Dedifferentiated amniotic fluid mesenchymal stem cell (primary cell): ENCODE measurements at regions not wholly inside any gene's neighbourhood (a gene's known extent, or its start where the extent isn't known, plus 50 kb on each side); places are given as distances from the start of the nearest gene placed in this dataset.
"Not testable (repeated sequence)": the region's sequence is repeated elsewhere in the genome, so short reads cannot be mapped to it uniquely, and the experiment has no call there.

Source experiments
- DNase-seq: peaks from one replicate; pipeline ENCODE4 v3.0.0-alpha.2; 2016; ENCODE audit errors: extremely low spot score

DNA sequence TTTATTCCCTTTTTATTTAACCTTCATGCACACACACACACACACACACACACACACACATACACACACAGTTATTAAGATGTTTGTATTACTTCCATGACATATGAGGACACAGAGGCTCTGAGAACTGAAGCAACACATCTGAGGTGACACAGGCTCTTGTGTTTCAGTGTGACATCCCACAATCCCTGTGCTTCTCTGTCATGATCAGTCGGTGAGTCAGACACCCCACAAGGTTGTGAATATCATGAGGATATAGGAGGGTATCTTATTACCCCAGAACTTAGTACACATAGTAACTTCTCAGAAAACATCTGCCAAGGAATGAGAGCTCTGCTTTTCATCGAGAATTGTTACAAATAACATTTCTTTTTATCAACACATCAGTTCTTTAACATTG, 459.3 kb downstream of the PLPP3 start:
- no peak for DNase-seq

DNA sequence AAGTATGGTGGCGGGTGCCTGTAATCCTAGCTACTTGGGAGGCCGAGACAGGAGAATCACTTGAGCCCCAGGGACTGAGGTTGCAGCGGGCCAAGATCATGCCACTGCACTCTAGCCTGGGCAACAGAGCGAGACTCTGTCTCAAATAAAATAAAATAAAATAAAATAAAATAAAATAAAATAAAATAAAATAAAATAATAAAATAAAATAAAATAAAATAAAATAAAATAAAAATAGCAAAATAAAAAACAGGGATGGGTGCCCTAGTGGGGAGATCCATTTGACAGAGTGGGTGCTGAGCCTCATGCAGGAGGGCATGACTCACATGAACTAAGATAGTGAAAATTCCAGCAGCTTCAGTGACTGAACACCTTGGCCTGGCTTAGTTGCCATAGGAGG, 460.7 kb downstream of the PLPP3 start:
- not testable (repeated sequence) for DNase-seq

DNA sequence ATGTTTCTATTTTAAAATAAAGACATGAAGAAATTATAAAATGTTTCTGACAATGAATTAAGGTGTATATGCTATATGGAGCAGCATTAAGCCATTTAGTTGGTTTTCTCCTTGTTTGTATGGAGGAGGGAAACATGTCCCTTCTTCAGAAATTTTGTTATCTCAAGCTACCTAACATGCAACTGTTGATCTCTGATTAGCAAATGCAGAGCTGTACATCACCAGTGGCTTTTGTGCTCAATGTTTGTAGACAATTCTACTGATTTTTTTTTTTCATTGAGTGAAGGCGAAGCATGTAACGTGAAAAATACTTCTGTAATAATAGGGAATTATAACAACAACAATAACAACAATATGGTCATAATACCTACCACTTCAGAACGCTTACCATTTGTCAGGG, 463.7 kb downstream of the PLPP3 start:
- no peak for DNase-seq

DNA sequence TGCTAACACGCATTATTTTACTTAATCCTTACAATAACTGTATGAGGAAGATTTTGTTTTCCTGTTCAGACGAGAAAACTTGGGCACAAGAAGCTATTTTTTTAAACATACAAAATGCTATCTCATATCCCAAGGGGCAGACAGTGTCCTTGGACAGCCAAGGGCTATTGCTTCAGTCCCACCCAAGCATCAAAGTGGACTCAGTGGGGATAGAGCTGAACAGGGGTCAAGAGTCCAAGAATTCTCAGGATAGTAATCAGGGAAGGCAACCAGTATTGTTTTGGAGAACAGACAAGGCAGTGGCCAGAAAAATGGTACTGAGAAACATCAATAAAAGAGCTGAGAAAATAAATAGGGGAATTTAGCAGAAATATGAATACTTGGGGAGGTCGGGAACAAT, 465.7 kb downstream of the PLPP3 start:
- DNase-seq = no peak

DNA sequence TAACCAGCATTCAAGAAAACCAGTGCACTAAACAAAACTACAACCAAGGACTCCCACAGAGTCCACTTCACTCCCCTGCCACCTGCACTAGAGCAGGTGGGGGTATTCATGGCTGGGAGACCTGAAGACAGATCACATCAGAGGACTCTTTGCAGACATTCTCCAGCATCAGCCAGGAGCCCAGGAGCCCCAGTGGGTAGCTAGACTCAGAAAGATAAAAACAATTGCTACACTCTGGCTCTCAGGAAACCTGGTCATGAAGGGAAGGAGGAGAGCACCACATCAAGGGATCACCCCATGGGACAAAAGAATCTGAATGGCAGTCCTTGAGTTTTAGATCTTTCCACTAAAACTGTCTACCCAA, 472.1 kb downstream of the PLPP3 start:
- no peak for DNase-seq

DNA sequence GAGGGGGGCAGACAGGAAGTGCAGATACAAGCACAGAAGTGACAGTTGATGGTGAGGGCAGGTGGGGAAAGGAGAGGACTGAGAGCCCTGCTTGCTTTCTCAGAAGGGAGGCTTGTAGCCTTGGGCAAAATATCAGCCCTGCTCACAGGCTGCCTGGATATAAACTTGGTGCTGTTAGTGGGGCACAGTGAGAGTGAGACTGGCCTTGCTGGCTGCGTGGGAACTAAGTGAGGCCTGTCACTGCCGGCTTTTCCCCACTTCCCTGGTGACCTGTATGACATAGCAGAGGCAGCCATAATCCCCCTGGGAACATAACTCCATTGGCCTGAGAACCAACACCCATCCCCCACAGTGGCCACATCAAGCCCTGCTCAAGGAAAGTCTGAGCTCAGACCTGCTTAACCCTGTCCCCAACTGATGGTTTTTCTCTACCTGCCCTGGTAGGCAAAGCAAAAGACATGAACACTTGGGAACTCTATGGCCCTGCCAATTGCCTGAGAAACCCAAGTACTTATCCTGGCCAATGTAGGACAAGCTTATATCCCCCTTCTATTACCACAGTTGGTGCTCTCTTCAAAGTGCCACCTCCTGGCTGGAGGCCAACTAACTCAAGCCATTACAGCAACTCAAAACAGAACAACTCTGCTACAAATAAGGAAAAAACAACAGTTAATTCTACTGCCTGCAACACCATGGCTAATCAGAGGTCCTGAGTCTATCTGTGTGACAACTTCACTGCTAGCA, 472.7 kb downstream of the PLPP3 start:
- DNase-seq = no peak

DNA sequence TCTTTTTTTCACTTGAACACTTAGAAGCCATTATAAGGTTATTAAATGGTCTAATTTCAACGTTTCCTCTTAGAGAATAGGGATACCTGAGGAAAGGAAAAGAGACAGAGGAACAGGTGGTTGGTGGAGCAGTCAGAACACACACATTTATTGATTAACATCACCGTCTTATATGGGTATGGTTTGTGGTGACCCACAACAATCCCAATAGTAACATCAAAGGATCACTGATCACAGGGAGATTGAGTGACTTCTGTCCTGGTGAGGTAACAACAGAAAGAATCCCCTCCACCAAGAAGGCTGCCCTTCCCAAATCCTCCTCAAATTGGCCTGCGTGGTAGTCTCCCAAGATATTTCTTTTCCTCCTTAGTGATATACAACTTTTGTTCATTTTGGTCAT, 474.0 kb downstream of the PLPP3 start:
- DNase-seq = no peak

DNA sequence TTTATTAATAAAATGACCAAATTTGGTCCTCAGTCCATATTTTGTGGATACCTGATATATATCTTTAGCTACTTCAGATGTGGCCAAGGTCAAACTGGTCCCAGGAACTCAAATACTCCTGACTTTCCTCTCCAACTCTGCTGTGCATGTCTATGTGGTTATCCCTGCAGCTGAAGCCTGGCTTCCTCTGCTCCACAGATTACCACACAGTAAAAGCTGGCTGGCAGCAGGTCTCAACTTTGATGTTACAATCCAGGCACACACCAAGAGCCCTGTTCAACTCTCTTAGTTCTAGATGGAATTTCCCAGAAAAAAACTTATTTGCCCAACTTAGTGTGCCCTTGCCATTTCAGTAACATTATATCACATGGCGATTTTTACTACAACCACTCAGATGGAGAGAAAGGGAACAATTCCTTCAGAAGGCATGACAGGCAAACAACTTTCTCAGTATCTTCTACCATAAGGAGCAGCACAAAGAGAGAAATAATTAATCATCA, 479.5 kb downstream of the PLPP3 start:
- no peak for DNase-seq

DNA sequence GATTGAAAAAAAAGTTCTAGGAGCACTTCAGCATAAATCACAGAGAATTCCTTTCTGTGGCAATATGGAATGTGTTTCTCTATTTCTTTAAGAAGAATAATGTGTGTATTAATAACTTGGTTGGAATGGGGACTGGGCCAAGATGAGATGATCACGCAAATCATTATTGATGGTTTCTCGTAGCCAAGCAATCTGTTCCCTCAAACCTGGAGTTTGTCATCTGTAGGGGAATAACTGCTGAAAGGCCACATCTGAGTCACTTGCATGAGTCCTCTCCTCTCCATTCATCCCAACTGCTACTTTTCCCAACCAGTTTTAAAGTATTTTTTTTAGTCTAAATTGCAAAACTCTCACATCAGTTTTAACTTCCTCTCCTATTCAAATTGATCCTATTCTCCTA, 480.4 kb downstream of the PLPP3 start:
- no peak for DNase-seq

DNA sequence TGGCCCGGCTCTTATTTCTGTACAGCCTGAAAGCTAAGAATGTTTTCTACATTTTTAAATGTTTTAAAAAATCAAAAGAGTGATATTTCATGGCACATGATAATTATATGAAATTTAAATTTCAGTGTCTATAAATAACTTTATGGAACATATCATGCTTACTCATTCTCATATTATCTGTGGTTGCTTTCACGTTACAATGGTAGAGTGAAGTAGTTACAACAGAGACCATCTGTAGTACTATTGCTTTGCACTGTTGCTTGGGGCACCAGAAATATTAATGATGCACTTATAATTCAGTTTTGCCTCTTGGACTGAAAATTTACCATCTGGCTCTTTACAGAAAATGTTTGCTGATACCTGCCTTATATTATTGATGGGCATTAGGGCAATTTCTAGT, 481.6 kb downstream of the PLPP3 start:
- DNase-seq = no peak

DNA sequence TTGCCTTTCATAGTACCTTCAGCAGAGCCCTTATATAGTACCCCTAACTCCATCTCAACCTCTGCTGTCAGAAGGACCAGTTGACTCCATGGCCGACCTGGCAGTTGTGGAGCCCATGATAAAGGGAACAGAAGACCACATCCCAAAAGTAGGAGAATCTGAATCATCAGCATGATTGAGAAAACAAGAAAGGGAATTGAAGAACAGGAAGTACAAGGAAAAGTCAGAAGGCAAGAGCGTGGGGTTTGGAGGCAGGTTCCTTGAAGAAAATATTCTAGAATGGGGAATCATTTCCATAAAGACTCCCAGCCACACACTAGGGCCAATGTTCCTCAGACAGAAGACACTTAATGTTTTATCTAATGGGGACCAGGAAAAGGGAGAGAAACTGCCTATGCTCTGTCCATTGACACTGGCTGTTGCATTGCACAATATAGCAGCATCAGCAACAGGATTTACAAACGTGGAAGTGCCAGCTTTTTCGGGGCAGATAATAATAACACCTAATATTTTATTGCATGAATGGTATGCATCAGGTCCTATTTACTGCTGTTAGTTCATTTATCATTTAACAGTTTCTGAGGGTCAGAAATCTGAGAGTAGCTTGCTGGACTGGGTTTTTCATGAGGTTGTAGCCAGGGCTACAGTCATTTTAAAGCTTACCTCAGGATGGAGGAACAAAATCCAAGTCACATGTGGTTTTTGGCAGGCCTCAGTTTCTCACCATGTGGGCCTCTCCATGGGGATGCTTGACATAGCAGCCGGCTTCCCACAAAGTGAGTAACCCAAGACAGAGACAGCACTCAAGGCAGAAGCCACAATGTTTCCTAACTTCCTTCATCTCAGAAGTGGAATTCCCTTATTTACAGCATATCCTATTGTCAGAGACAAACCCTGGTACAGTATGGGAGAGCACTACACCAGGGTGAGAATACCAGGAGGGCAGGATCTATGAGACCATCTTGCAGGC, 483.4 kb downstream of the PLPP3 start:
- DNase-seq = peak; percentile 45

DNA sequence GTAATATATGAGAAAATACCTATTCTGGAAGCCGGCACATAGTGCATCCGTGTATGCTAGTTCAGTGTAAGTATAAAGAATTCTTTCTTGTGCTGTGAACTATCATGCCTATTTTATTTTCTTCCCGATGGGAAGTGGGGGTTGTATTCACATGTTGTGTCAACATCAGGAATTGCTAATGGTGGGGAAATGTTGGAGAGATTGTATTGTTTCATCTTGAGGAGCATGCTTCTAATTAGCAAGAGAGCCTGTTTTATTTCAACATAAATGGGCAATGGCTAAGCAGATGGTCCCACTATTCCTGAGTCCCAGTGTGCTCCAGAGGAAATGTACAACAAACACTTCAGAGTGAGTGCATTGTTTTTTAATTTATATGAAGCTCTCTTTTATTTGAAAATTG, 485.2 kb downstream of the PLPP3 start:
- DNase-seq = no peak

DNA sequence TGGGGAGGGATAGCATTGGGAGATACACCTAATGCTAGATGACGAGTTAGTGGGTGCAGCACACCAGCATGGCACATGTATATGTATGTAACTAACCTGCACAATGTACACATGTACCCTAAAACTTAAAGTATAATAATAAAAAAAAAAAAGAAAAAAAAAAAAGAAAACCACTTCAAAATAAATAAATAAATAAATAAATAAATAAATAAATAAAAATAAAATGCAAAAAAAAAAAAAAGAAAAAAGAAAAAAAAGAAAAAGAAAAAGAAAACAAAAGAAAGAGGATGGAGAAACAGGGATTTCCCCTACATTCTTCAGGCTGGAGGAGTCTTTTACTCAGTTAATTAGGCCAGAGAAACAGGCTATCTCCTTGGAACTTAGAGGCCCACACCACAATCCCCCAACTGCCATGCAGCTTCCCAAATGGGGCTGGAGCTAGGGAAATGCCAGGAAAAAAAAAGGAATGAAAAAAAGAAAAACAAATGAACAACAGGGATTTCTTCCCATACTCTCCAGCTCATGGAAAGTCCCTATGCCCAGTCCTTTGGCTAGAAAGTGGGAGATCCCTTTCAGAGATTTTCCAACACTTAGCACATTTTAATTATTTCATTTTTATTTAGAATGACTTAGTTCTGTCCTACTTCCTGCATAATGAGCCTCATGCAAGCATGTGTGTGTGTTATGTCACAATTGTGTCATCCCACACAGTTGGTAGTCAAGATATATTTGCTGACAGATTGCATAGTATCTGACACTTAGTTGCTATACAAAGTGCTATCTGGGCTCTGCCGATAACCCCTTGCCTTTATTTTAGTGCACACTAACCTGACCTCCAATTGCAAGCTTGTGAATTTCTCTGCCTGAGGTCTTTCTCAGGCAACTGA, 486.4 kb downstream of the PLPP3 start:
- no peak for DNase-seq

DNA sequence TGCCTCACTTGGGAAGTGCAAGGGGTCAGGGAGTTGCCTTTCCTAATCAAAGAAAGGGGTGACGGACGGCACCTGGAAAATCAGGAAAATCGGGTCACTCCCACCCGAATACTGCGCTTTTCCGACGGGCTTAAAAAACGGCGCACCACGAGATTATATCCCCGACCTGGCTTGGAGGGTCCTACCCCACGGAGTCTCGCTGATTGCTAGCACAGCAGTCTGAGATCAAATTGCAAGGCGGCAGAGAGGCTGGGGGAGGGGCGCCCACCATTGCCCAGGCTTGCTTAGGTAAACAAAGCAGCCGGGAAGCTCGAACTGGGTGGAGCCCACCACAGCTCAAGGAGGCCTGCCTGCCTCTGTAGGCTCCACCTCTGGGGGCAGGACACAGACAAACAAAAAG, 489.5 kb downstream of the PLPP3 start:
- DNase-seq = not testable (repeated sequence)

DNA sequence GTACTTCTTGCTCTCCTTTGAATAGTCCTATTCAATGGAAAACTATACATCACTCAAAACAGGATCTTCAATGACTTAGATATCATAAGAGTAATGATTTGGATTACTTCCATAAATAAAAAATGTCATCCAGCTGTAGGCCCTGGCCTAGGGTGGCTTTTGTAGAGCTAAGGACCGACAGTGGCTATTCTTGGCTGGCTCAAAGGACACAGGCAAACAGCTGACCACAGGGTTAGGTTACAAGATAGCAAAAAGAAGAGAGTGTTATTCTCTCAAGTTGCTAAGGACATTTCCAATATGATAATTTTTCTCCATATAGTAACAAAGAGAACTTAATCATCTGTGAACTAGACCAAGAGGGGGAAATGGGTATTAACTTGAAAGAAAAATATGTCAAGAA, 495.1 kb downstream of the PLPP3 start:
- DNase-seq = no peak

DNA sequence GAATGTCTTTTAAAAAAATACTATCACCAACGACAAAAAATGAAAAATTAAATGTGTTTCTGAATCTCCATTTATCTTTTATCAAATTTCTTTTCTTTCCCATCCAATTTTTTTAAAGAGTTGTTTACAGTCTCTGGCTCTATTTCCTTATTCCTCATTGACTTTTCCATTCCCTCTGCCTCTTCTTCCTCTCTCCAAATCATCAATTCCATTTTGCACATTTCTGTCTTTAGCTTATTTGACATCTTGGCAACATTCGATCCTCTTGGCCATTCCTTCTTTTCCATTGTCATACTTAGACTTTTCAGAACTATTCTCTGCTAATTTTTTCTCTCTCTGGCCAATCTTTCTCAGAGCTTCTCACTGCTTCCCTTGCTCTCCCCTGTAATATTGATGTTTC, 497.6 kb downstream of the PLPP3 start:
- no peak for DNase-seq

DNA sequence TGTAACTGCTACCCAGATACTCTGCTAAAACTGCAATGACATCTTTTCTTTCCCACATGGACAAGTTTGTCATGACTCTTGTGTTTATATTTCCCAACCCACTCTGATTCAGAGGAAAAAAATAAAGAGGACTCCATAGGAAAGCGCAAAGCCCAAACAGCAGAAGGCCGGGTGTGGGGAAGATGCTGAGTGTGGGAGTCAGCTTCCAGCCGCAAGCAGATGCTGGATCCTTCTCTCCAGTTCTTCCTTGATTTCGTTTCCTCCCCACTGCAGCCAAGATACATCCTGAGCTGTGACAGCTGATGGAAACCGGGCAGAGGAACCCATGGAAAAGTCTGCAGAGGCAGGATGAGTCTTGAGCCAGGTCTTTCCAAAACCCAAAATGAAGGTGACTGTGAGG, 498.2 kb downstream of the PLPP3 start:
- peak; percentile 40 for DNase-seq

DNA sequence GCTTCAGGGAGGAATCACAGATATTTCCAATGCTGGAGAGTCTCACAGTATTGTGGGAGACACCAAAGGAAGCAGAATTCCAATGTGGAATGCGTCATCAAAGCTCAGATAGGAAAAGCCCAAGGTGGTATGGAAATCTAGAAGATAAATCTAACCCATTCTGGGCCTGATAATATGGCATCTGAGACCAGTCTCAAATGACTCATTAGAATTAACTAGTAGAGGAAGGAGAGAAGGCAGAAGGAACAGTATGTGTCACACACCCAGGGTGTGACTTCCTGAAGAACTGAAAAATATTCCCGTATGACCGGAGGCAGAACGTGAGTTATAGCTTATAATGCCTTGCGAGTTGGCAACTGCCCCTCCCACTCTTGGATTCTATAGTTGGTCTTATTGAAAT, 499.2 kb downstream of the PLPP3 start:
- no peak for DNase-seq

DNA sequence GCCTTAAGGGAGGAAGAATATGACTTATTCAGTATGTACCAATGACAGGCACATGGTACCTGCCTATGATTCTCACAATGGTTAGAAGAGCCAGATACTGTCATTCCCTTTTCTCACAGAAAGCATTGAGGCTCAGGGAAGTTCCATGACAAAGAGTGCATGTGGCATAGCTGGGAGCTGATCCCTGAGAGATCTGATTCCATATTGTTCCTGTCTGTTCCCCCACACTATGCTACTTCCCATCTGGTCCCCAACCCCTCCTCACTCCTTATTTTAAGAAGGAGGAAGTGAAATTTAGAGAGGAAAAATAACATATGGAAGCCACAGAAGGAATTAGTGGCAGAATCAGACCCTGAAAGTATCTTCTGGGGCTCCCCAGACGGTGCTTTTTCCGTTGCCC, 500.0 kb downstream of the PLPP3 start:
- no peak for DNase-seq

DNA sequence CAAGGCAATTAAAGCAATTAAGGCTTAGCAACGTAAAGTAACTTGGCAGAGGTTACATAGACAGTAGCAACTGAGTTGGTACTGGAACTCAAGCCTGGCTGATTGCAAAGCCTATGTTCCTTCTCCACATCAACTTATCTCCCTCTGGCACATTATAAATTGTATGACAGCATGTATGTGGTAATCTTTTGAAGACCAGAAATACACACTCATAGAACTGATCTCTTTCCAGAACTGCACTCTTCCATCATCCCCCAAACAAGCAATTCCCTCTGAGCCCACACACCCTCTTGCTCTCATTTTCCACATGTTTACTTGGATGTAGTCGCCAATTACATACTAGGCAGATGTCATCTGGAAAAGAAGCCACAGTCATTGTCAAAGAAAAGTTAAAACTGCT, 502.2 kb downstream of the PLPP3 start:
- DNase-seq = no peak

DNA sequence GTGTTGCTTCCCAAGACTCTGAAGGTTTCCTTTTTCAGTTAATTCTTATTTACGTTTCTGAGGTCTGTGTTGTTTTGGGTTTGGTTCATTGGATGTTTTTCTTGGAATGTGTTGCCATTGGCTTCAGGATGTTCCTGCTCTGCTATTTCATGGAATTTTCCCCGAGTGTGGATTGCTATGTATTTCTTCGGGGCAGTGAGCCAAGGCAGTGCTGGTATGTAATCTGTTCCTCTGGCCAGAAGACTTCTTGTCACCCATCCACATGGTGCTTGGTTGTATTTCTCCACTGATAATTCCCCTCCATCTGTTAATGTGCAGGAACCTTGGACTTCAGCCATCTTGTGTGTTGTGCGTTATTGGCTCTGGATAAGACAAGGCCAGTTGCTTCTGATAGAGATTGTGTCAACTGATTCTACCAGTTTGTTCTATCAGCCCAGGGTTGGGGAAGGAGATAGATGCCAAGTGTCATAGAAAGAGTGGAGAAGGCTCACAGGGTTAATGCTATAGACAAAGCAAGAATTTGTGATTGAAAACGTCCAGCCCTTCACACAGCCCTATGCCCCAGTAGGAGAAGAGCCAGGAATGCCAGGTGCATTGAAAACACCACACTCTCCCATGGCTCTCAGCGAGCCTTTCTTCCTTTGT, 505.2 kb downstream of the PLPP3 start:
- peak; percentile 92 for DNase-seq

DNA sequence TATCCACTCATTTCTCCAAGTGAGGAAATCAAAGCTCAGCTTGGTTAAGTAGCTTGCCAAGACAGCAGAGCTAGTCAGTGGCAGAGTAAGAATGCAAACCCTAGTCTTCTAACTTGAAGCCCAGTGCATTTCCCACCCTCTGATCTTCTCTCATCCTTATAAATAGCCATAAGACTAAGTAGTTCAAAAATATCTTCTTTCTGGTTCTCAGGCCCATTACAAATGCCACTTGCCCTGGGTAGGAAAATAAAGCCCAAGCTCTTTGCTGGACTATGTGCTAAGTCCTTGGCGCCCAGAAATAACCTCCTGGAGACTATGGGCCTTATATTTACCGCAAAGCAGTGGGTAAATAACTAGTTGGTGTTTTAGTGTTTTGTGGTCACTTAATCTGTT, 505.8 kb downstream of the PLPP3 start:
- no peak for DNase-seq
